Fibroblast of the aortic adventitia (primary cell): ENCODE measurements at regions not wholly inside any gene's neighbourhood (a gene's known extent, or its start where the extent isn't known, plus 50 kb on each side); places are given as distances from the start of the nearest gene placed in this dataset.

ENCODE experiments used
- DNase-seq: peaks from one replicate; pipeline ENCODE4 v3.0.0-alpha.2; 2010; ENCODE audit warnings: low read depth
- H3K4me3 ChIP-seq: 2 replicates; pipeline ENCODE4 v1.5.1; 2011; ENCODE audit warnings: low read depth, mild to moderate bottlenecking, control low read depth, low read length, moderate library complexity
- TF ChIP-seq, protein P1 (sequence below): IDR thresholded peaks from 2 replicates; pipeline ENCODE4 v1.5.1; 2011; ENCODE audit warnings: mild to moderate bottlenecking, low read length, control low read depth, inconsistent platforms; ENCODE audit not compliant: insufficient read depth

DNA sequence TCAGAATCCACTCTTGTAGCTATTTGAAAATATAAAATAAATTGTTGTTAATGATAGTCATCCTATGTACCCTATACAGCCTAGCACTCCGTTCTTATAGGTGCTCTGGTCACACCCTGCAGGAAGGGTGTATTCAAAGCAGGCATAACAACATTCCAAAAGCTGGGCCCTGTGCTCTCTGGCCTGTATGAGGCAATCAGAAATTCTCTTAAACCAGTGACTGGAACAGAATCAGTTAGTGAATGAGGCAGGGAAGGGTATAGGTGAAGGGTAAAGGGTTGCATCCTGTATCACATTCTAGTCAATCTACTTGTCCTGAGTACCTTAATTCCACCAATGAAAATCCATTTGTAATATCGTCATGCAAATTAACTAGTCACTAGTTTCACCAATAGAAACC lies 154.5 kb upstream of the ZNF217 start:
- TF ChIP-seq, protein P1, sequence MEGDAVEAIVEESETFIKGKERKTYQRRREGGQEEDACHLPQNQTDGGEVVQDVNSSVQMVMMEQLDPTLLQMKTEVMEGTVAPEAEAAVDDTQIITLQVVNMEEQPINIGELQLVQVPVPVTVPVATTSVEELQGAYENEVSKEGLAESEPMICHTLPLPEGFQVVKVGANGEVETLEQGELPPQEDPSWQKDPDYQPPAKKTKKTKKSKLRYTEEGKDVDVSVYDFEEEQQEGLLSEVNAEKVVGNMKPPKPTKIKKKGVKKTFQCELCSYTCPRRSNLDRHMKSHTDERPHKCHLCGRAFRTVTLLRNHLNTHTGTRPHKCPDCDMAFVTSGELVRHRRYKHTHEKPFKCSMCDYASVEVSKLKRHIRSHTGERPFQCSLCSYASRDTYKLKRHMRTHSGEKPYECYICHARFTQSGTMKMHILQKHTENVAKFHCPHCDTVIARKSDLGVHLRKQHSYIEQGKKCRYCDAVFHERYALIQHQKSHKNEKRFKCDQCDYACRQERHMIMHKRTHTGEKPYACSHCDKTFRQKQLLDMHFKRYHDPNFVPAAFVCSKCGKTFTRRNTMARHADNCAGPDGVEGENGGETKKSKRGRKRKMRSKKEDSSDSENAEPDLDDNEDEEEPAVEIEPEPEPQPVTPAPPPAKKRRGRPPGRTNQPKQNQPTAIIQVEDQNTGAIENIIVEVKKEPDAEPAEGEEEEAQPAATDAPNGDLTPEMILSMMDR, result no peak
- no peak overlapping the region for H3K4me3 ChIP-seq
- DNase-seq, result no peak

DNA sequence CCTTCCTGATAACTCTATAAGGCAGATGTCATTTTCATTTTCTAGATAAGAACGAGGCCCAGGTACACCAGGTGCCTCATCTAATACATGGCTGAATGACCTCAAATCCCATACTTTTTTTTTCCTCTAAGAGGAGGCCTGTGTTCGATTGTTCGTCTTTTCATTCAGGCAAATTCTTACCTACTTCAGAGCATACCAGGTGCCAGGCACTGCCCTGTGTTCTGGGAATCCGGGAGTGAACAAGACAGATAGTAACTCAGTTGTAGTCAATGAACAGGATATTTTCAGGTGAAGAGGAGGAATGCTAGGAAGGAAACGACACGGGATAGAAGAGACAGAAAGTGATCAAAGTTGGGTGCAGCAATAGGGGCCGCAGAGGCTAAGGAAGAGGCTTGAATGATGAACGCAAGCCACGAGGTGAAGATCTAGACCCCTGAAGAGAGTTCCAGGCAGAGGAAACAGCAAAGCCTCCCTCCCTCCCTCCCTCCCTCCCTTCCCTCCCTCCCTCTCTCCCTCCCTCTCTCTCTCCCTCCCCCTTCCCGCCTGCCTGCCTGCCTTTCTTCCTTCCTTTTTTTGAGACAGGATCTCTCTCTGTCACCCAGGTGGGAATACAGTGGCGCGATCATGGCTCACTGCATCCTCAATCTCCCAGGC lies 150.1 kb upstream of the ZNF217 start:
- no peak overlapping the region for H3K4me3 ChIP-seq
- no peak for DNase-seq
- TF ChIP-seq, protein P1, result no peak

DNA sequence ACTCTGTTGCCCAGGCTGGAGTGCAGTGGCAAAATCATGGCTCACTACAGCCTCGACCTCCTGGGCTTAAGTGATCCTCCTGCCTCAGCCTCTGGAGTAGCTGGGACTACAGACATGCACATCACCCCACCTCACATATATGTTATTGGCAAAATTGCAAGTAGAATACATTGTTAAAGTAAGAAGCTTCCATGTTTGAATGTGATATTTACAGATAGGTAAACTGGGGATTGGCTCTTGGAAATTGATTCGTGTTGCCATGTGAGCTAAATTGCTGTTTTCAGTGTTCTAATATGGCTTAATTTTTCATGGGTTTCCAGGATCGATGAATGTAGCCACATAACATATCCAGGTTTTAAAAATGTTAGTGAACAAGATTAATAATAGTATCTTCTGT lies 149.0 kb upstream of the ZNF217 start:
- H3K4me3 ChIP-seq, result no peak overlapping the region
- no peak for DNase-seq
- TF ChIP-seq, protein P1, result no peak

DNA sequence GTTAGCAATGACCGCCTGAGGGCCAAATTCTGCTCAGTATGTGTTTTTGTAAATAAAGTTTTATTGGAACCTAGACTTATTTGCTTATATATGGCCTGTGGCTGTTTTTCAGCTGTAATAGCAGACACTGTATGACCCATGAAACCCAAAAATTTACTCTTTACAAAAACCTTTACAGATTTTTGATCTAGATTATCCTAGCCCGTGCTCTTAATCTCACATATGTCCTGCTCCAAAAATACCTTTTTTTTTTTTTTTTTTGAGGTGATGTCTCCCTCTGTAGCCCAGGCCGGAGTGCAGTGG lies 148.0 kb upstream of the ZNF217 start:
- no peak overlapping the region for H3K4me3 ChIP-seq
- TF ChIP-seq, protein P1, result no peak

DNA sequence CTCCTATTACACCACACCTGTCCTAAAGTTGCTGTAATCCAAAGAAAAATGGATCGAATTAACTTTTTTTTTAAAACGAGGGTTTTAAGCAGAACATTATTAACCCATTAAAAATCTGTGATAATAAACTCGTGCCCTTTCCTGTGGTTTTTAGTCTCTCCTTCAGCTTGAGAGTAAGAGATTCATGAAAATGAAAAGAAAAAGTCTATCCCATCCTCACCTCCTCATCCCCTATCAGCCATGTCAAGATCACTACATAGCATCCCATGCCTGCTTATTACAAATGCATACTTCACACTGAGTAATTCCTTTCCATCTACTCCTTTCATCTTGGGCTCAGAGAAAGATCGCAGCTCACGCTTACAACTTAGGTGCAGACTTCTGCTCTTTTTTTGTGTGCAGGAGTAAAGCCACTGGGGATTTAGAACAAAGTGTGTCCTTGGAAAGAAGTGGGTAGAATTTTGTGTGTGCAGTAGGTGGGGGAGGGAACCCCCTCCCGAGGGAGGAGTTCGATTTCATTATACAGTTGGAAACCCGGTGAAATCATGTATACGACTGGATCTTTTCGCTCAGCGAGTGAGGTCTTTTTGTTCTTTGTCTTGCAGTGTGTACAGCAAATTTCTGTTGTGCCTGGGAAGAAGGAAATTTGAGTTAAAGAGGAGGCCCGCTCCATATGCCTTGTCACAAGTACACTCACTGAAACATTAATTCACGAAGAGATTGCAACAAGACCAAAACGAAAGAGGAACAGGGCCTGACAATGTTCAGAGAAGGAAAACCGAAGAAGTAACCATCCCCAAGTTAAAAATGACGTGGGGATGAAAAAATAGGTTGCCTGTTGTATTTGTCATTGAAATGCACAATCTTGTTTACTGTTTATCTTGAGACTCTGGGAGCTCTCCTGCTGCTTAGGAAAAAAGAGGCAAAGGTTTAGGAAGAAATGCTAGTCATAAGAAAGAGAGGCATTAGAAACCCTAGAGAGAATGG lies 146.5 kb upstream of the ZNF217 start:
- DNase-seq, result no peak
- TF ChIP-seq, protein P1, result no peak

More for the DNA sequence above, 148.0 kb upstream of the ZNF217 start:
- DNase-seq, result no peak

DNA sequence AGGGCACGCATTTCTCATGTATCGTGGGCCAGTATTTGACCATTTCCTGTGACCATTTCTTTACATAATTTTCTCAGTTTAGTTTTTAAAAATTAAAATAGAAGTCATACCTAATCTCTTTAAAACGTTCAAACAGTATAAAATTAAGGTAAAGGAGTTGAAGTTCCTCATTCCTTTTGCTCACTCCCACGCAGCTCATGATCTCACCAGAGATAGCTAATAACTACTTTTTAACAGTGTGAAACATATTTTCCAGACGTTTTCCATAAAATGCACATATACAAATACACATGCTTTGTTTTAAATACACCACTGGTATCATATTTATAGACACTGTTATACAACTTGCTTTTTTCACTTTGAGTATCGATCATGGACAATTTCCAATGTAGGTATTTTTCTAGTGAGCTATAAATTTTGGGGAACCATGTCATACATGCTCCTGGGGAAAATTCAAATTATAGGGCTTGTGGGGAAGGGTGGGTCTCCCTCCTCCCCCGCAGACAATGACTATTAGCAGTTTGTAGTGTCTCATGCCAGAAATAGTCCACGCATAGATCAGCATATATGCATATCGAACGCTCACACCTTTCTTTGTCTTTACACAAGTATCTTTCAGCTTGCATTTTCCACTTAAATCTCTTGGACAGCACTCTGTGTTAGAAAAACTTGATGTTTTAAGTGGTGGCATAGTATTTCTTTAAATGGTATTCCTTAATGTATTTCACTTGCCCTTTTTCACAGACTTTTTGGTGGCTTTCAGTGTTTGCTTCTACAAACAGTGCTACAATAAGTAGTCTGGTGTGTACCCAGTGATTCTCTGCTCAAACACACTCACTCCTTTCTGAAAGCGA lies 145.5 kb upstream of the ZNF217 start:
- no peak for DNase-seq
- TF ChIP-seq, protein P1, result no peak
- no peak overlapping the region for H3K4me3 ChIP-seq

More for the DNA sequence above, 146.5 kb upstream of the ZNF217 start:
- no peak overlapping the region for H3K4me3 ChIP-seq
